HepG2 (cell line): ENCODE measurements at regions not wholly inside any gene's neighbourhood (a gene's known extent, or its start where the extent isn't known, plus 50 kb on each side); places are given as distances from the start of the nearest gene placed in this dataset.

Experiments
- ATAC-seq: fragments of 200-7000 bp; cut with Tn5 transposase; 3 replicates; pipeline ENCODE4 v1.9.1; 2020; ENCODE audit warnings: mild to moderate bottlenecking, moderate library complexity
- BruUV-seq: library from RNA; stranded (reverse); fragments of 400-500 nt; replicated peaks from 2 replicates; lab custom pipeline; 2021; lab: Mats Ljungman, UMichigan
- CTCF ChIA-PET: fragments of 300-600 bp; formaldehyde crosslinking; extraction: SDS; loops from one replicate; lab custom pipeline; 2021; ENCODE audit warnings: low total read pairs, inconsistent platforms, low intra/inter-chr PET ratio; lab: Yijun Ruan, JAX
- POLR2A ChIA-PET: fragments of 350-600 bp; sonication (Branson Sonifier 250); formaldehyde crosslinking; loops from one replicate; lab custom pipeline; 2020; ENCODE audit warnings: antibody characterized with exemption, inconsistent platforms; lab: Yijun Ruan, JAX
- DNase-seq: peaks from one replicate; pipeline ENCODE4 v3.0.0-alpha.2; 2015; ENCODE audit warnings: low spot score
- FAIRE-seq: peaks from 3 replicates; lab custom pipeline; 2011; peaks lifted over from hg19 to GRCh38; lab: Jason Lieb, UNC
- H2AFZ ChIP-seq: one replicate; pipeline ENCODE4 v1.6.1; 2011; ENCODE audit warnings: low read length, inconsistent platforms
- H3K27ac ChIP-seq: fragments of 300-600 bp; 3 replicates; pipeline ENCODE4 v1.8.0; 2011; ENCODE audit warnings: mixed run types, mild to moderate bottlenecking, mixed read lengths, low read length, inconsistent platforms; ENCODE audit not compliant: insufficient read depth; ENCODE audit errors: extremely low read length
- H3K27me3 ChIP-seq, 2 experiments: fragments of 200-600 bp in 1 of 2; 2 replicates in 1 of 2; 3 replicates in 1 of 2; pipeline versions ENCODE4 v1.6.0 to v1.8.0; 2011; ENCODE audit warnings: low read length in 2 of 2, mild to moderate bottlenecking in 2 of 2, moderate library complexity in 2 of 2, inconsistent platforms in 1 of 2; ENCODE audit not compliant: insufficient read depth in 2 of 2, control insufficient read depth in 1 of 2
- H3K36me3 ChIP-seq, 2 experiments: fragments of 200-600 bp in 1 of 2; replicated peaks in 1 of 2; 2 replicates in 1 of 2; 3 replicates in 1 of 2; pipeline versions ENCODE4 v1.5.1 to v1.8.0; 2011; ENCODE audit warnings: low read length in 2 of 2, inconsistent platforms in 1 of 2; ENCODE audit not compliant: insufficient read depth in 2 of 2, control insufficient read depth in 1 of 2
- H3K4me1 ChIP-seq: 2 replicates; pipeline ENCODE4 v1.5.1; 2012; ENCODE audit warnings: low read length, inconsistent platforms; ENCODE audit not compliant: insufficient read depth
- H3K4me2 ChIP-seq: 2 replicates; pipeline ENCODE4 v1.6.0; 2011; ENCODE audit warnings: low read depth, low read length, inconsistent platforms
- H3K4me3 ChIP-seq, 3 experiments: fragments of 200-600 bp in 1 of 3; sonication (generic), shearing (Covaris generic) in 1 of 3; replicated peaks in 1 of 3; 2 replicates each; pipeline ENCODE4 v1.5.1; 2011 to 2016; ENCODE audit warnings: low read length in 3 of 3, inconsistent platforms in 2 of 3, low read depth in 2 of 3, mild to moderate bottlenecking in 2 of 3, control low read depth in 1 of 3, mixed read lengths in 1 of 3; ENCODE audit not compliant: insufficient read depth in 1 of 3
- H3K79me2 ChIP-seq: one replicate; pipeline ENCODE4 v1.6.1; 2011; ENCODE audit warnings: low read length, inconsistent platforms; ENCODE audit not compliant: insufficient read depth
- H3K9ac ChIP-seq: 2 replicates; pipeline ENCODE4 v1.6.0; 2011; ENCODE audit warnings: mild to moderate bottlenecking, low read depth, low read length, inconsistent platforms; ENCODE audit not compliant: insufficient read depth
- H3K9me3 ChIP-seq: 2 replicates; pipeline ENCODE4 v1.5.1; 2012; ENCODE audit warnings: mild to moderate bottlenecking, low read length
- H4K20me1 ChIP-seq: 2 replicates; pipeline ENCODE4 v1.6.0; 2011; ENCODE audit warnings: inconsistent platforms, mild to moderate bottlenecking, low read length, moderate library complexity; ENCODE audit not compliant: insufficient read depth
- CBX1 ChIP-seq: IDR thresholded peaks from one replicate; pipeline ENCODE4 v1.6.1; 2016; ENCODE audit warnings: antibody characterized with exemption, low read depth
- CTCF ChIP-seq: sonication (generic); formaldehyde crosslinking; IDR thresholded peaks from 2 replicates; pipeline ENCODE4 v1.5.0; 2020; ENCODE audit warnings: mild to moderate bottlenecking, missing genetic modification reagents, moderate library complexity
- GATAD2A ChIP-seq: IDR thresholded peaks from 2 replicates; pipeline ENCODE4 v1.6.1; 2016
- ONECUT2 ChIP-seq: sonication (generic); formaldehyde crosslinking; IDR thresholded peaks from 2 replicates; pipeline ENCODE4 v1.4.0; 2020; ENCODE audit warnings: missing genetic modification reagents
- SMC3 ChIP-seq: IDR thresholded peaks from 2 replicates; pipeline ENCODE4 v1.6.1; 2011; ENCODE audit warnings: low read length, improper control_type of control experiment
- STAG1 ChIP-seq: sonication (generic); formaldehyde crosslinking; IDR thresholded peaks from 2 replicates; pipeline ENCODE4 v1.4.0; 2020; ENCODE audit warnings: missing genetic modification reagents
- ZNF574 ChIP-seq: sonication (generic); formaldehyde crosslinking; IDR thresholded peaks from 2 replicates; pipeline ENCODE4 v1.4.0; 2020; ENCODE audit warnings: missing genetic modification reagents
- WGBS: methylation state at CpG from one replicate; pipeline ENCODE4 v1.1.6; 2017; ENCODE audit warnings: low lambda C conversion rate; 5-methylcytosine and 5-hydroxymethylcytosine counted together
- in situ Hi-C: cut with HindIII; loops from 2 replicates; pipeline ENCODE4 v1.10.0; 2017; ENCODE audit warnings: low pct_unique_long_range_greater_than_20kb; ENCODE audit not compliant: extremely low pct_ligation_motif_present
- intact Hi-C: fragments of 100-400 bp; cut with micrococcal nuclease; formaldehyde crosslinking; loops from one replicate; pipeline ENCODE4 v1.10.0; 2022; ENCODE audit not compliant: unreplicated experiment
- TF ChIP-seq, protein P1 (sequence below): sonication (generic); formaldehyde crosslinking; IDR thresholded peaks from 2 replicates; pipeline ENCODE4 v1.4.0; 2020; ENCODE audit warnings: mild to moderate bottlenecking, missing genetic modification reagents

GRCh38 chr6:54737247-54737646 lies 109.3 kb upstream of the FAM83B start:
- 22% methylated on average over 3 of the region's 3 CpGs for WGBS
- Histone ChIP-seq H3K9me3 (peaks cover 33% of the 10 kb centered on the region), H3K79me2 (no peaks in the 10 kb centered on the region), H3K36me3 (no peaks in the 10 kb centered on the region), H3K27ac (no peak overlapping the region), H2AFZ (no peak overlapping the region), H3K4me2 (no peak overlapping the region), H3K9ac (no peak overlapping the region), H3K27me3 (no peaks in the 10 kb centered on the region), H4K20me1 (no peaks in the 10 kb centered on the region), H3K4me3 (no peak overlapping the region), H3K4me1 (no peaks in the 10 kb centered on the region)
- ChIA-PET POLR2A (no interaction called here), CTCF (interaction anchor here (1.2 kb wide), 1 partner anchor 751 kb away, joined by 3 read pairs; no protein-coding TSS in a partner anchor)
- no TSS peak for BruUV-seq
- DNase-seq = peak; percentile 28
- intact Hi-C loops (loop anchor here (2.0 kb wide), 1 partner anchor 750 kb away; no protein-coding TSS in a partner anchor), in situ Hi-C loops (no loop called here)
- peak; percentile 69 for TF ChIP-seq CBX1
- TF ChIP-seq SMC3 = peak; percentile 34; the same call in 1 of the 2 replicates
- peak; percentile 19; the same call in 1 of the 2 replicates for TF ChIP-seq STAG1 (CRISPR knock-in tag)
- TF ChIP-seq, protein P1, sequence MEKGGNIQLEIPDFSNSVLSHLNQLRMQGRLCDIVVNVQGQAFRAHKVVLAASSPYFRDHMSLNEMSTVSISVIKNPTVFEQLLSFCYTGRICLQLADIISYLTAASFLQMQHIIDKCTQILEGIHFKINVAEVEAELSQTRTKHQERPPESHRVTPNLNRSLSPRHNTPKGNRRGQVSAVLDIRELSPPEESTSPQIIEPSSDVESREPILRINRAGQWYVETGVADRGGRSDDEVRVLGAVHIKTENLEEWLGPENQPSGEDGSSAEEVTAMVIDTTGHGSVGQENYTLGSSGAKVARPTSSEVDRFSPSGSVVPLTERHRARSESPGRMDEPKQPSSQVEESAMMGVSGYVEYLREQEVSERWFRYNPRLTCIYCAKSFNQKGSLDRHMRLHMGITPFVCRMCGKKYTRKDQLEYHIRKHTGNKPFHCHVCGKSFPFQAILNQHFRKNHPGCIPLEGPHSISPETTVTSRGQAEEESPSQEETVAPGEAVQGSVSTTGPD (CRISPR knock-in tag) = no peak
- TF ChIP-seq GATAD2A = no peak
- TF ChIP-seq ONECUT2 (CRISPR knock-in tag) = no peak
- peak; percentile 61 for TF ChIP-seq CTCF (CRISPR knock-in tag)
- TF ChIP-seq ZNF574 = peak; percentile 98
- ATAC-seq = peak; percentile 87
- FAIRE-seq = no peak
